NCI-H2196 treated with DMSO at 0.1 percent for 48 hours (cell line): ENCODE measurements at regions not wholly inside any gene's neighbourhood (a gene's known extent, or its start where the extent isn't known, plus 50 kb on each side); places are given as distances from the start of the nearest gene placed in this dataset.

Experiments
- DNase-seq: peaks from one replicate; lab custom pipeline; 2025; ENCODE audit not compliant: unreplicated experiment; lab: John Stamatoyannopoulos, UW

DNA sequence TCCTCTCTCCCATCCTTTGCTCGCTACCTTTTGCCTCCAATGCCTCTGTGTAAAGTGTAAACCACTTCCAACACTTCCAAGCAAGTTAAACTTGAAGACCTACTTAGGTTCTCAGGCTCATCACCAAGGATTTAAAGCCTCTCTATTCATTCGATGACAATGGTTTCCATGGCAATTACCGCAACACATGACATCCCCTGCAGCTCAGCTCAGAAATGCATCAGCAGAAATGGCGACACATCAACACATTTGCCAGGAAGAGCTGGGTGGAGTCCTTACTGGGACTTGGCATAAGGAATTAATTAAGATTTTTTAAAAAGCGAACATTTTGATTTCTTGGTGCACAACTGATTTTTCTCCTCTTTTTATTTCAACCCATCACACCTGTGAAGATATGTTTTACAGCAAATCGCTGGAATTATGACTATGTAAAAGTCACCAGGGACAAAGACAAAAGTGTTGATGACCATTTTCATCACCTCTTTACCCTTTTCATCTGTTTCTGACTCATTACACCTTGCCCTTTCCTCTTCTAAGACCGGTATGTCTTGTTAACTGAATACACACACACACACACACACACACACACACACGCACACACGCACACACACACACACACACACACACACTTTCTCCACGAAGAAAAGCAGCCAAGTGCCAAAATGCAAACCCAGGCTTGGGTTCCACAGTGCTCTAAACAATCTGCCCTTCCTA, 453.4 kb upstream of the CELF2 start:
- no peak for DNase-seq

DNA sequence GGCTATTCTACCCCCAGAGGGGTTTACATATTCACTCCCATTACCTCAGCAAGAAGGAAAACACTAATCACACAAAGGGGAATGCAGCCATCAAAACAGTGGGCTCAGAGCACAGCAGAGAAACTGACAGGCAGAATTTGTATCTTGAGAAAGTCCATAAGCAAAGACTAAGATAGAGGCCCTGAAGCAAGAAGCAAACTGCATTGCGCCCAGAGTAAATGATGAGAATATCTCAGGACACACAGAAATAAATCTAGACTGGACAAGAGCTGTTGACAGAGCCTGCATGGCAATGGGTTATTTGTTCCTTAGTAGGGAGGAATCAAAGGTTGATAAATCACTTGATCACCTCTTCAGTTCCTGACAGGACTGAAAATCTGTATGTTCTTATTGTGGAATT, 440.7 kb upstream of the CELF2 start:
- DNase-seq = no peak

DNA sequence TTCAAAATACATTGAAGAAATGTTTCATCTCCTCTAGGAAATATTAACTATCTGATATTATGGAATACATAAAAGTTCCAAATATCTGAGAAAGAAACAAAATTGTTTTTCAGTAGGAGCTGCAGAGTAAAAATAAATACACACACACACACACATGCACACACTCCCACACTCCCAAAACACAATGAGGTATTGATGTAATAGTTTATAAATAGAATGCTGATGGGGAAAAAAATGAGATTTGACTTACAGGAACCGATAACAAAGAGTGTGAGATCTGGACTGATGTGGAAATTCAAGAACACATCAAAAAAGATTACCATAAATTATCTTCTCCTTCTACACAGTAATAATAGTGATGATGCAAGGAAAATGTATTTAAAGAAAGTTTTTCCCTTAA, 438.0 kb upstream of the CELF2 start:
- no peak for DNase-seq

DNA sequence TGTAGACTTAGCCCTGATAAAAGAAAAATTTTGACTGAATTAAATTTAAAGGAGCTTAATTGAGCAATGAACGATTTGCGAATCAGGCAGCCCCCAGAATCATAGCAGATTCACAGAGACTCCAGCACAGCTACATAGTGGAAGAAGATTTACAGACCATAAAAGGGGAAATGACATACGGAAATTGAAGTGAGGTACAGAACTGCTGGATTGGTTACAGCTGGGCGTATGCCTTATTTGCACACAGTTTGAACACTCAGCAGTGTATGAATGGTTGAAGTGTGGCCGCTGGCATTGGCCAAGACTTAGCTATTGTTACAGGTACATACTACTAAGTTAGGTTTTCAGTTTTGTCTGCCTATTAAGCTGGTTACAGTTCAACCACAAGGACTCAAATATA, 433.5 kb upstream of the CELF2 start:
- no peak for DNase-seq

DNA sequence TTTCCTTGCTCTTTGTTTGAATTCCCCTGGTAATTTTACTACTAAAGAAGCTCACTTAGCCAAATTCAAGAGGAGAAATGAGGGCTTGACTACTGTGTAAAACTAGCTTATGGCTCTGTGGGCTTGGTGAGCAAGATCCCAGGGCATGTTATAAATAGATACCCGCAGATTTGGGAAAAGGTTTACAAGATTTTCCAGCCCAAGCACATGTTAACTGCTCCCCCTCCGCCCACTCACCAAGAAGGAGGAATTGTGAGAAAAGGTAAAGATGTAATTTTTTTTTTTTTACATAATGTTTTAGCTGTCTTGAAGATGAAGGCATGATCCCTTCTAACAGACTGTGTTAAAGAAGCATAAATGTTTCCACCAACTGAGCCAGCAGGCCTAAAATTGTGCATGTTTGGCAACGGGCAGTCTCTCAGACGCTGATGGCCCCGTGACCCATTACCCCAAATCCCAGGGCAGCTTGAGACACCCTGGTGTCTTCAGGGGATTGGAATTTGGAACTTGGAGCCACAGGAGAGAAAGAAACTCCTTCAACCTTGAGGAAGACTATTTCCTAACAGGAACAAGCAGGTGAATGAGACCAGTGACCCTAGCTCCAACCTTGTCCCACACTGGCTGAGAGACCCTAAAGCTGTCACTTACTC, 429.8 kb upstream of the CELF2 start:
- DNase-seq = no peak

DNA sequence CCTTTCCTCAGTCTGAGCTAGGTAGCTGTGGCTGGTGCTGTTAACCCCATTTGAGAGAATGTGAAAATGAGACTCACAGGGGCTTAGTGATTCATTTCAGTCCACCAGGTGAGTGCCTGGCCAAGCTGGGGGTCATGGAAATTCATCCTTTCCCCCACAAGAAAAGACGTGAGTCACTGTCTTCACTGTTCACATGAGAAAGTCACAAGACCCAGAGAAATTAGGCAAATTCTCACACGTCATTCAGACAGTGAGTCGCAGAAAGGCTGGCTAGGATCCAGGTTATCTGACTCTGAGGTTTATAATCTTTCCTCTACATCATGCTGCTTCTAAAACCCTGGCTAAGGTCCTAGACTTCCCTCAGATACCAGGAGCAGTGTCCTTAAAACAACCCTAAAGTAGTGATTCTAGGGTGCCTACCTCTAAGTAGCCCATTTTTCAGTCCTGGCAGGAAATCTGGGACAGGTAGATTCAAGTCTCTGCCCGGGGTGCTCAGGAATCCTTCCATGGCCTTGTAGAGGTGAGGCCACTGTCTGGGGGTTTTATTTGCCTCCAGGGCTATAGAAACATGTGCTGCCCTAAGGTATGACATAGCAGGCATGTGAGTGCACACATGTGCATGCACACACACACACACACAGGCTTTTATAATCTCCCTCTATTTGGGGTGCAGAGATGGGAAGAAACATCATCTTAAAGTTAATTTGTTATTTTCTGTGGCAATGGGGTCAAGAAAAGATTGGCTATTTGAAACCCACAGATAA, 427.9 kb upstream of the CELF2 start:
- no peak for DNase-seq

DNA sequence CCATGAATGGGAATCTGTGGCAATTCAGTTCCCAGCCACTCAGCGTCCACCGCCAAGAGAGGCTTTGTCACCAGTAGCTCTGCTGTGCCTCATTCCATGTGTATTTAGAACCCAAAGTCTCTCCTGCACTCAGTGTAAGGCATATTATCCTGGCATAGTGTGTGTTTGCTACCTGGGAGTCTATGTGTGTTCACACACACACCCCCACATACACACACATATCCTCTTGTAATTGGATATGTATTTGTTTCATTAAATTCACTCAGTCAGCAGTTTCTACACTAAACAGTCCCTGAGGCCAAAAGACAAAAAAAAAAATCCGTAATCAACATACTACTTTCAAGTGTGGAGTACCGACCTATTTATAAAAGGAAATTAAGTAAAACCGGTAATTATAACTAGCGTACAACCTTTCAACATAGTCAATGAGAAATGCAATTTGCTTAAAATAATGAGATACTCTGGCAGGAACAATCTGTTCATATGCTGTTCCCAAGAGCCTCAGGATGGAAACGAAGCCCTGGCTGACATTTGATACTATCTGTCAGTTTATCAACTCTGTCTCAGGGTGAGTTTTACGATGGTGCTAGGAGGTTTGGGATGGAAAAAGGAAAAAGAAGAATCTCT, 425.8 kb upstream of the CELF2 start:
- DNase-seq = no peak

DNA sequence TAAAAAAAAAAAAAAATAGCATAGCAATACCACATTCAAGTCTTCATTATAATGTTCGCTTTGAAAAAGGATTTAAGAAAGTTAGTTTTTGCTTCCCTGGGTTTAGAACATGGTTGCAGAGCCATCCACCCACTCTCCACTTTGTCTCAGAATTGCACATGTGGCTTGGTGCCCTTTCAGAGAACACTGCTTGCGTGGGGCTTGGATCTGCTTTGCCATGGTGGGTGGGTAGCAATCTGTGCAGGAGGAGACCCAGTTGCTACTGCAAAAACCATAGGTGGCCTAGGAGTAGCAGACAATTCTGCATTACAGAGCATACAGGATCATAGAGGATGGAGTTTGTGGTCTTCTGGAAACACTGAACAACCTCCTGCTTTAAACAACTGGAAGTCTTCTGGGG, 421.4 kb upstream of the CELF2 start:
- DNase-seq = no peak

DNA sequence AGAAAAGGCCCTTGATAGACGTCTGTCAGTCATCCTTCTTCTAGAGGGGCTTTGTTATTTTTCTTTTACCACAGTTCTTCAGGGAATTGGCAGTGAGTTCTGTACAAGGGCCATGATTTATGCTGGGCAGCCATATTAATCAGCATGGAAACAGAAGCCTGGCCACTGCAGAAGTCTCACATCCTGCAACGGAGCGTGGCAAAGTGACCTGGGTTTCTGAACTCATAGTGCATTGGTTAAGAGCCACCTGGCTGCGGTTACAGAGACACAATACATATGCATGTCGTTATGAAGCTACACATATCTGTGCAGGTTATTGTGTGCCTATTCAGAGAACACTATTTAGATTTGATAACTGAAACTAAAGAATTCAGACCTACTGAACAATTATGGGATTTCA, 419.4 kb upstream of the CELF2 start:
- DNase-seq = no peak

DNA sequence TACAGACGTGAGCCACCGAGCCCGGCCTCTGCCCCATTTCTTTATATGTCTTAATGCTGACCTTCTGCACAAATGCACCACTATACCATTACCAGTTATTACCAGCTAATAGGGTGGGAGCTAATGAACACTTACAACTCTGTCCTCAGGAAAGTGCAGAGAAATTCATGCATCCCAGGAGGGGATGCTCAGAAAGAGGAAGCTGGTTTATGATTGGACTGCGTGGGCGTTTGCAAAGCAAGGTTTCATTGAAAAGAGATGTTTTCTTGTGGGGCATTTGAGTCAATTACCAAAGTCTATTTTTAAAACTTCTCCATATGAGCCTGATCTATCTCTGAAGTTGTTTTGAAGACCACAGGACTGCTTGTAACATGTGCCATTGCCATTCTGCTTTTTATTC, 417.7 kb upstream of the CELF2 start:
- no peak for DNase-seq

DNA sequence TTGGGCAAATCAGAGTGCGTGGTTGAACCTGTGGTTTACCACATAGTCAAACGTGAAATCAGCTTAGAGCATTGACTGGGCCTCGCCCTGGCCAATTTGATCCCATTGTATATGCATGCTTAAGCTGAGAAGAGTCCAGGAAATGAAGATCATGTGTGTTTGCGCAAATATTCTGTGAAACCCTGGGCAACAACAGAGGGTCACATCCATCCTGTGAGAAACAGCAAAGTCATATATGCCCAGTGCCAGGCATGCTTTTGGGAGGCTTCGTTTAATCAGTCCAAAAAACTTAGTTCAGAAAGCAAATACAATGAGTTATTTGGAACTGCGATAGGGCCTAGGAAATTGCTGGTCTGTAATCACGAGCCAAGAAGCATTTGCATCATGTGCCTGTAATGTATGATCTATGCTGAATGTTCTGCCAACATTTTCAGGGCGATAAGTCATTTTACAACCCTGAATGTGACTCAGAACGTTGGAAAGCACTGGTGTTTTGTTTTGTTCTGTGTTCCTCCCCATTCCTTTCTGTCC, 412.1 kb upstream of the CELF2 start:
- DNase-seq = no peak

DNA sequence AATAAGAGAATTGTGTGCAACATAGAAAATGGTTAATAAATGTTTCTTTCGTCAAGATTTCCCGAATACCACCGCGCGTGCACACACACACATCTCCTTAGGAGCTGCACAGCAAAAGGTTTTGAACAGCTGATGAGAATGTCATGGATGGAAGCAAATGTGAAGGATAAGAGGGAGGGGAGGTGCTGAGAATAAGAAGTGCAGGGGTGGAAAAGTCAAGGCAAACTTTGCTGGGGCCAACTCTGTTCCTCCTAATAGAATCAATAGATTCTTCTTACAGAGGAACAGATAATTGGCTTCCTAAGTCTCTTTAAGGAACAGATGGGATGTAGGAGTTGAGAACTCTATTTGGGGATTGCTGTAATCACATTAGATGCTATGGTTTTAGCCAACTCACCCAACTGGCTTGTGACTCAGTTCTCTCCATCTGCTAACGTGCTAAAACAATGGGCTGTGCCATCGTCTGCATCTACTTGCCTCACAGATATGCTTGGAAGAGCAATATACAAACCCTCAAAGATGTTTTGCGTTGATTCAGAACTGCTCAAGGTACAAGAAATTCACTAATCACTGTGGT, 408.2 kb upstream of the CELF2 start:
- no peak for DNase-seq

DNA sequence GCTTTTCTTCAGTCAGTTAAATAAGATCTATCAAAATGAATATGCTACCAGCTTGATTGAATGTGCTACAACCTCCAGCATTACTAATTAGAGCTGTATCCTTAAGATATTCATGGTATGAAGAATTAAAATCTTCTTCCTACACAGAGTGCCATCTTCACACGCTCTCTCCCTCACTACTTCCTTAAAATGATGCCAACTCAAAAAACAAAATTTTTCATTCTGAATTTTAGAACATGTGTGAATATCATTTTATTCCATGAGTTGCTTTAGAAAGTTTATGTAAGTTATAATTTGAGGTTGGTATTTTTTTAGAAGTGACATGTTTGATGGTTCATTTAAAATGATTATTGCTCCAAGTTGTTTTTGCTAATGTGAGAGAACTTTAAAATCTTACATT, 407.5 kb upstream of the CELF2 start:
- DNase-seq = no peak

DNA sequence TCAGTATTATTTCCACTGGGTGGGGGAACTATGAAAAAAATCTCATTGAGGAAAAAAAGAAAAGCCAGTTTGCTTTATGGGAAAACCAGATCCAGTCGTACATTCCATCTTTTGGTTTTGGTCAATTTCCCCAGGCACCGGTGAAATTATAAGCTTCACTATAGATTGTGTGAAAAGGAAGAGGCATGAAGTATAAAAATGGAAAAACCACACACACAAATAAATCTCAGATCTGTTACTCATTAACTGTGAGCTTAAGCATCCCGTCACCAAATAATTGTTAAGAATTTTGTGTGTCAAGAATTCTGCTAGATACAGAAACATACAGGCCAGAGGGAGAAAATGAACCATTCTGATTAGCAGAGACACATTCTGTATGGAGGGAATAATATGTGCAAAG, 405.5 kb upstream of the CELF2 start:
- no peak for DNase-seq

DNA sequence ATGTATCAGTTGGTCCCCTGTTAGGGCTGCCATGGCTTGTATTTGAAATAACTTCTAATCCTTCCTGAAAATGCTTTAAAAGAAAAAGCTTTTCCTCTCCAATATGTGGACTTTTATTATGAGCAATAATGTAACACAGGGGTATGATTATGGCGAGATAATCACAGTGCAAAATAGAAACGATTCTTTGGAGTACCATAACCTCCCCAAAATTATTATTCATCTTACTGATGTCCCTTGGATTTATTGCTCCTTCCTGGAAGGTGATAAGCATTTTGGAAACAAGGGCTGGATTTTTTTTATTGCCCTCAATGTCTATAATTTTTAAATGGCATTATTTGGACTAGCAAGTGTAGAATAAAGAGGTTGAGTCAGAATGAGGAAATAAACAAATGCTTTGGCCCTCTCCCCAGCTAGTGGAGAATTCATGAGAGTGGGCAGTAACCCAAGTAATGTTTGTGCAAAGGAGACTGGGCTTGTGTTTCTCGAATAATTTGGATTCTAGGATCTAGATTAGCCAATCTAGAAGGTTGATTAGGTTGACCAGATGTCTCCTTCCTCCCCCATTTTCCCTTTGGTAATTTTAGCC, 403.9 kb upstream of the CELF2 start:
- DNase-seq = no peak

DNA sequence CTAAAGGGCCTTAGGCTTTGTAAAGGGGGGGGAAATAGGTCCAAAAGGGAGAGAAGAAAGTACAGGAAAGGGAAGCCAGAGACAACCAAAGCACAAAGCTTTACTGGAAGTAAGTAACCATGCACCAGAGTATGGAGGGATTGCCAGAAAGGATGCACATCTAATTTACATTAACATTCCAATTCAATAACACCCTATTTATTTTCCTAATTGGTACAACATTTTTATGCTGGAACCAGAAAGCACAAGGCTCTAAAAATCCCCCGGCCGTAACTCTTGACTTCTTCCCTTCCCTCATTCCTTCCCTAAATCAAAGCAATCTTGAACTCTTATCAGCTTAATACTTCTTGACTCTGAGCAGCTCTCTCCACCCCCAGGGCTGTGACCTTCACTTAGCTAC, 400.0 kb upstream of the CELF2 start:
- DNase-seq = no peak

DNA sequence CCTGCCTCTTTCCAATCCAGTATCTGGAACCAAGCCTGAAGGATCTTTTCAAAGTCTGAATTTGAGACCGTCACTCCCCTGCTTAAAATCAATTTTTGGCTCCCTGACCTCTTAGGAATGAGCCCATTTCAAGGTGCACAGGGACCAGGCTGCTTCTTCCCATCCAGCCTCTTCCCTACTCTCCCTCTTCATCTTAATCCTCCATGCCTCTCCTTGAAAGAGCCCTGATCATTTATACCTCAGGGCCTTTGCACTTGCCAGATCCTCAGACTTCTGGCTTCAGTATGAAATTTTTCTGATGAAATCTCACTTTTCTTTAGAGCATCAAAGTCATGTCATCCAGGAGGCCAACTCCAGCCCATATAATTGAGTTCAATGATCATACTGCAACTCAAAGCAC, 399.5 kb upstream of the CELF2 start:
- no peak for DNase-seq

DNA sequence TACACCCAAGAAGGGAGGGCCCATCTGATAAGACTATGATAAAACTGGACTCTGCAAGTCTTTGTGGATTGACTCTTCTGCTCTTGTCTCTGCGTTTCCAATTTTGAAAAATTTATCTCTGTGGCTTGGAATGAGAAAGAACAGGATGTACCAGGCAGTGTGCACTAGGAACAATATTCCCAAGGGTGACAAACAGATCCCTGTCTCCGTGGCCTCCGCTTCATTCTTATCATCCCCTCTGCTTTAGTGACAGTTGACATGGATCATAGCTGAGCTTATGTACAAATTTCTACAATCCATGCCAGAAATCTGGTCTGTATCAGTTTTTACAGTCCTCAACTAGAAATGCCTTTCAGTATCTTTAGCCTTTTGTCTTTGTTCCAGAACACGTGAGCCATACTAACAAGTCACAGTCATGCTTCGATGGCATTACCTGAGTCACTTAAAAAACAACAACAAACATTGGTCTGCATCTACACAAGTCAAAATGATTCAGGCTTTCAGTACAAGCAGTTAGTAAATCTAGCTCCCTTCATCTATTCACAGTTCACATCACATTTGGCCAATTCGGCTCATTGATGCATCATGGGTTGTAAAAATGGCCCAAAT, 393.6 kb upstream of the CELF2 start:
- DNase-seq = no peak

DNA sequence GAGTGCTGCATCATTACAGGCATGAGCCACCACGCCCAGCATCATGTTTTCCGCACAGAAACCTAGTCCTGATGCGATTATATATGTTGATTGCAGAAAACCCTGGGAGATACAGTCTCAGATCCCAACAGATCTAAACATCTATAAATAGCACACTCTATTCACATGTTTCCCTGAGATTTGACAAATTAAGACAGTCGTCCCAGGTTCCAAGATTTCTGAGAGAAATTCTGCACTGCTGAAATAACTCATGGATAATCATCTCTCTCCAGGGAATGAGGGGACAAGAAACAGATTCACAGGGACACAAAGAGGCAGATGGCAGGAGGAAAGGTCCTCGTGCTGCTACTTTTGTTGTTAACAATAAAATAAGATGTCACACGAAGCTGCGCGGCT, 393.1 kb upstream of the CELF2 start:
- DNase-seq = no peak

DNA sequence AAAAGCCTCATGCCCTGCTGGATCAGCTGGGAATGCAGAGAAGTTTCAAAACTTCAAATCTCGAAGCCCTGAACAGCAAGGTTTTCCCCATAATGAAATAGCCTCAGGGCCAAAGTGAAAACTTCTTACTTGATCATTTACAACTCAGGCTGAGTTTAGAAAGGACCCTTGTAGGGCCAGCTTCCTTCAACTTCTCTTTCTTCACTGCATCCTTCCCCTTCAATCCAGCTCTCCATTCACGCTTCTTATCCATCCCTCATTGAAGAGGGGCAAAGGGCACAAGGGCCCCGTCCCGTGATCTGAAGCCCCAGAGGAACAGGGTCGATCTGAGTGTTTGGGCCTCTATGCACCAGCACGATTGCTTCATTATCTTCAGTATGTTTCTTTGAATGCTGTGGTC, 392.2 kb upstream of the CELF2 start:
- DNase-seq = no peak

DNA sequence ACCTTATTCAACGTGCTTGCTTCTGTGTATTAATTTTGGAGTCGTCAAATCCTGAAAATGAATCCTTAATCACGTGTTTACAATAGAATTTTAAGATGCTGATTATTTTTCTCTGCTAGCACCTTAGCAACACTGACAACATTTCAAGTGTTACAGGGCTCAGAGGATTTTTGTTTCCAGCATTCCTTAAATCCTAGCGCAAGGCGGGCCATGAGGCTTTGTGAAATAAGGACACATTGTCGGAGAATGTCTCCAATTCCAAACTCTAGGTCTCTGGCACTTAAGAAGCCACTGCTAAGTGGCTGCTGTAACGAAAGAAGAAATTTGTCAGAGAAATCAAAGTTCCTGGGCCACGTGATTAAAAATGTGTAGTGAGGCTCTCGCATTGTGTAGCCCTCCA, 390.9 kb upstream of the CELF2 start:
- no peak for DNase-seq
